DMS 273 treated with DMSO at 0.1 percent for 48 hours (cell line): ENCODE measurements at regions not wholly inside any gene's neighbourhood (a gene's known extent, or its start where the extent isn't known, plus 50 kb on each side); places are given as distances from the start of the nearest gene placed in this dataset.

ENCODE experiments used
- DNase-seq: peaks from one replicate; lab custom pipeline; 2025; lab: John Stamatoyannopoulos, UW

DNA sequence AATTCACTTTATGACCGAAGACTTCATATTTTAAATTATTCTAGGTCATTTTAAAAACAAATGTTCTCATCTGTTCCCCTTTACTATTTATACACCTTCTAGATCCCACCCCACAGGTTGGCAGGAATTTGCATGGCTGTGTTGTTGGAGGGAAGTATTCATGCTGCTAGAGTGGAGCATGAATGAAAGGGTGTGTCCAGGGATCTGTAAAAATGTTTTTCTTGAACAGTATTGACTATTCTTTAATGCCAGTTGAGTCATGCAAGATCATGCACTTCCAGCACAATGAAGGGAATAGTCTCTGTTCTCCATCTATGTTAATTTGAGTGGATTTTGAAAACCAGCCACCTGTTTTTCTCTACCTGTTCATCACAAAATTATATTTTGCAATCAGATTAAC, 52.0 kb upstream of the COL3A1 start:
- no peak for DNase-seq
